ENCODE measurements at regions not wholly inside any gene's neighbourhood (a gene's known extent, or its start where the extent isn't known, plus 50 kb on each side); places are given as distances from the start of the nearest gene placed in this dataset.
A peak's percentile ranks its signal among the peaks of the same experiment; 100 is the strongest.
"Not testable (repeated sequence)": the region's sequence is repeated elsewhere in the genome, so short reads cannot be mapped to it uniquely, and the experiment has no call there.

DNA sequence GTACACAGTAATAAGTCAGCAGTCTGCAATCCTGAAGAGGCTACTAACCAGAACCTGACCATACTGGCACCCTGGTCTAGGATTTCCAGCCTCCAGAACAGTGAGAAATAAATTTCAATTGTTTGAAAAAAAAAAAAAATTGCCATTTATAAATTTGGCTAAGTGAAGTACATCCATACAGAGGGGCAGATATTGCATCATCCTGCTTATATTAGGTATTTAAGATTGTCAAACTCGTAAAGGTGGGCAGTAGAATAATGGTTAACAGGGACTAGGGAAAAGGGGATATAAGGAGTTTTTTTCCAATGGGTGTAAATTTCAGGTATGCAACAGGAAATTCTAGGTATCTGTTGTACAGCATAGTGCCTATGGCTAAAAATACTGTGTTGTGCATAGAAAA lies 1250.9 kb downstream of the BRINP3 start:
- H3K27ac ChIP-seq, result no peak overlapping the region
- no peaks in the 10 kb centered on the region for H3K36me3 ChIP-seq (ENCODE audit: insufficient read depth, low read length)
- DNase-seq (ENCODE audit: low read depth, low spot score), result no peak
- no peak overlapping the region for H3K9ac ChIP-seq (ENCODE audit: insufficient read length)
- H3K4me3 ChIP-seq, result no peak overlapping the region
- no peaks in the 10 kb centered on the region for H3K9me3 ChIP-seq (ENCODE audit: low read depth, low read length)
- TF ChIP-seq EZH2 (IDR thresholded peaks at IDR 0.05), result no peak
- TF ChIP-seq POLR2AphosphoS5 (IDR thresholded peaks at IDR 0.05; ENCODE audit: borderline replicate concordance, low read depth, low read length), result no peak
- TF ChIP-seq FOXP2 (optimal IDR thresholded peaks at IDR 0.05; ENCODE audit: control extremely low read depth, extremely low read length, insufficient read depth), result no peak

DNA sequence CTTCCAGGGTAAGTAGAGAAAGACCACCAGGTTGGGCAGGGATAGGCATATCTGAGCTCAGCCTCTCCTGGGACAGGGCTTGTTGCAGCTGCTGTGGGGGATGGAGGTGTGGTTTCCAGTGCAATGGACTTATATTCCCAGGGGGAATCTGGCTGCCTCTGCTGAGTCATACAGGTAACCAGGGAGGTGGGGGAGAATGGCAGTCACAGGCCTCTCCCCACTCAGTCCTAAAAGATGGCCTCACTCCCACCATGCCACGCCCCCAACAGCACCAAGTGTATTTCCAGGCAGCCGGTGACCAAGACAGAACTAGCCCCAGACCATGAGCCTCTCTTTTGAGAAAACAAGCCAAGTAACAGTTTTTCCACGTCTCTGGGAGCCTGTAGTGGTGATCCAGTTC lies 1240.7 kb downstream of the BRINP3 start:
- no peak for DNase-seq (ENCODE audit: low read depth, low spot score)
- TF ChIP-seq FOXP2 (optimal IDR thresholded peaks at IDR 0.05; ENCODE audit: control extremely low read depth, extremely low read length, insufficient read depth), result no peak
- no peak for TF ChIP-seq EZH2 (IDR thresholded peaks at IDR 0.05)
- TF ChIP-seq POLR2AphosphoS5 (IDR thresholded peaks at IDR 0.05; ENCODE audit: borderline replicate concordance, low read depth, low read length), result no peak
- no peaks in the 10 kb centered on the region for H3K9me3 ChIP-seq (ENCODE audit: low read depth, low read length)
- no peak overlapping the region for H3K27ac ChIP-seq
- no peak overlapping the region for H3K4me3 ChIP-seq
- H3K36me3 ChIP-seq (ENCODE audit: insufficient read depth, low read length), result no peaks in the 10 kb centered on the region
- H3K9ac ChIP-seq (ENCODE audit: insufficient read length), result no peak overlapping the region

DNA sequence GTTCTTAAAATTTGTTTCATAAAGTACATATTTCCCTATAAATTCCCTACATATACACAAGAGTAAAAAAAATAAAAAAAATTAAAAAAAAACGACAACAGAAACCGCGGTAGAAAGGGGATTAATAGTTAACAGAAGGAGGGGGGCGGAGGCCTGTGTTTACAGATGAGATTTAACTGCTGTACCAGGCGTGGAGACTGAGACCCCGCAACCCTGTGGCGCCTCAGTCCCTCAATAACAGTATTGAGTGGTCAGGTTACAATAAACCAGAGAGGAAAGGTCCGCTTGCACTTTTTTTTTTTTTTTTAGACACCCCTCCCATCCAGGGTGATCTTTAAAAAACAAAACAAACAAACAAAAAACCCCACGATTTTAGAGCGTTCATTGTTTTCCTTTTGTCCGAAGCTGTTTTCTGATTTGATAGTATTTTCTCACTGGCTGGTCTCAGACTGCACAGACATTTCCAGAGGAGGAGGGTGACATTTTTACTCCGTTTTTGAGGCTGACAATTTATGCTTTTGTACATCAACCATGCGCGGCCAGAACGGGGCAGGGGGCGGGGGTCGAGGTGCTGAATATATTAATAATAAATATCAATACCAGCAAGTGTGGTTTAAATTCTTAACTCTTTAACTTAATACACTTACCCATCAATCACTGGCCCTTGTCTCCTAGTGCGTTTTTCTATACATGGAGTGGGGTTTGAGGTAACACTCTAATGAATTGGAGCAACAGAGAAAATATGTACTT lies 1223.9 kb downstream of the BRINP3 start:
- Histone ChIP-seq H3K36me3 (ENCODE audit: insufficient read depth, low read length) (no peaks in the 10 kb centered on the region), H3K9ac (ENCODE audit: insufficient read length) (no peak overlapping the region), H3K27ac (no peak overlapping the region), H3K9me3 (ENCODE audit: low read depth, low read length) (no peaks in the 10 kb centered on the region), H3K4me3 (no peak overlapping the region)
- no peak for DNase-seq (ENCODE audit: low read depth, low spot score)
- no peak for TF ChIP-seq EZH2 (IDR thresholded peaks at IDR 0.05)
- no peak for TF ChIP-seq FOXP2 (optimal IDR thresholded peaks at IDR 0.05; ENCODE audit: control extremely low read depth, extremely low read length, insufficient read depth)
- no peak for TF ChIP-seq POLR2AphosphoS5 (IDR thresholded peaks at IDR 0.05; ENCODE audit: borderline replicate concordance, low read depth, low read length)

DNA sequence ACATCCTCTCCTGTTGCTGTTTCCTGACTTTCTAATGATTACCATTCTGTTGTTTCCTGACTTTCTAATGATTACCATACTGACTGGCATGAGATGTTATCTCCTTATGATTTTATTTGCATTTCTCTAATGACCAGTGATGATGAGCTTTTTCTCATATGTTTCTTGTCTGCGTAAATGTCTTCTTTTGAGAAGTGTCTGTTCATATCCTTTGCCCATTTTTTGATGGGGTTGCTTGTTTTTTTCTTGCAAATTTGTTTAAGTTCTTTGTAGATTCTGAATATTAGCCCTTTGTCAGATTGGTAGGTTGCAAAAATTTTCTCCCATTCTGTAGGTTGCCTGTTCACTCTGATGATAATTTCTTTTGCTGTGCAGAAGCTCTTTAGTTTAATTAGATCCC lies 1216.5 kb downstream of the BRINP3 start:
- not testable (repeated sequence) for H3K27ac ChIP-seq; DNase-seq (ENCODE audit: low read depth, low spot score); H3K4me3 ChIP-seq; H3K36me3 ChIP-seq (ENCODE audit: insufficient read depth, low read length); H3K9me3 ChIP-seq (ENCODE audit: low read depth, low read length); H3K9ac ChIP-seq (ENCODE audit: insufficient read length)

DNA sequence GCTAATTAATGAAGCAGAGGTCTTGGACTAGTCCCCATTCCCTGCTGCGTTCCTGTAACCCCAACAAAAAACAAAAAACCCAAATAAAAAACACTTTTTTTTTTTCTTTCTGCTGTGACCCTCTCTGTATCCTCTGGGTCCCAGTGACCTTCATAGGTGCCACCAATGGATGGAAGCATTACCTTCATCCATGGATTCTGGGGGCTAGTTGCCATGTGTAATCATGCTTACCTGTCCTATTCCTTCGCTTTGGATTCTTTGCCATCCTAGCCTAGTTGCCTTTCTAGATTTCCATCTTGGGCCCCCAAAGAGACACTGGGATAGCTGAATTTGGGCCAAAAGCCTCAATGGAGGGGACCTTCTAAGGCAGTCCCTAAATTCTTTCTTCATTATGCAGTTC lies 1208.7 kb downstream of the BRINP3 start:
- Histone ChIP-seq H3K27ac (no peak overlapping the region), H3K9ac (ENCODE audit: insufficient read length) (no peak overlapping the region), H3K4me3 (no peak overlapping the region), H3K9me3 (ENCODE audit: low read depth, low read length) (0 out of 2 replicates have a peak, but pooled peaks cover 4% of the 10 kb centered on the region), H3K36me3 (ENCODE audit: insufficient read depth, low read length) (no peaks in the 10 kb centered on the region)
- peak; percentile 39 for DNase-seq (ENCODE audit: low read depth, low spot score)
- TF ChIP-seq EZH2 (IDR thresholded peaks at IDR 0.05) (no peak), FOXP2 (optimal IDR thresholded peaks at IDR 0.05; ENCODE audit: control extremely low read depth, extremely low read length, insufficient read depth) (no peak), POLR2AphosphoS5 (IDR thresholded peaks at IDR 0.05; ENCODE audit: borderline replicate concordance, low read depth, low read length) (no peak)

DNA sequence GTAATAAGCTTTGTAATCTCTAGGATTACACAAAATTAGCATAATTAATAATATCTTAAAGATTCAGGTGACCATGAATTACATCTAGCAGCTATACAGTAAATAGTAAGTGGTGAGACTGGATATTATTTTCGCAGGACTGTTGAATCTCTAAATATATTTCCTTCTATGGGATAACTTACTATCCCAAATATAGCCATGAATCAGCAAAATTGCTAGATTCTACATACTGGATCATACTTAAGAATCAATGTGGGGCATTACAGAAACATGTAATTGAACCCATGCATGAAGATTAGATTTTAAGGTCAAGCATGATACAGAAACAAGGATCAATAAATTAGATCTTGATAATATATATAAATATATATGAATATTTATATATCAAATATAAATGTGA lies 1203.4 kb downstream of the BRINP3 start:
- no peak for DNase-seq (ENCODE audit: low read depth, low spot score)
- H3K9ac ChIP-seq (ENCODE audit: insufficient read length), result no peak overlapping the region
- no peak overlapping the region for H3K4me3 ChIP-seq
- TF ChIP-seq FOXP2 (optimal IDR thresholded peaks at IDR 0.05; ENCODE audit: control extremely low read depth, extremely low read length, insufficient read depth) (no peak), POLR2AphosphoS5 (IDR thresholded peaks at IDR 0.05; ENCODE audit: borderline replicate concordance, low read depth, low read length) (no peak), EZH2 (IDR thresholded peaks at IDR 0.05) (no peak)
- no peak overlapping the region for H3K27ac ChIP-seq
- 0 out of 2 replicates have a peak, but pooled peaks cover 2% of the 10 kb centered on the region for H3K9me3 ChIP-seq (ENCODE audit: low read depth, low read length)
- no peaks in the 10 kb centered on the region for H3K36me3 ChIP-seq (ENCODE audit: insufficient read depth, low read length)

DNA sequence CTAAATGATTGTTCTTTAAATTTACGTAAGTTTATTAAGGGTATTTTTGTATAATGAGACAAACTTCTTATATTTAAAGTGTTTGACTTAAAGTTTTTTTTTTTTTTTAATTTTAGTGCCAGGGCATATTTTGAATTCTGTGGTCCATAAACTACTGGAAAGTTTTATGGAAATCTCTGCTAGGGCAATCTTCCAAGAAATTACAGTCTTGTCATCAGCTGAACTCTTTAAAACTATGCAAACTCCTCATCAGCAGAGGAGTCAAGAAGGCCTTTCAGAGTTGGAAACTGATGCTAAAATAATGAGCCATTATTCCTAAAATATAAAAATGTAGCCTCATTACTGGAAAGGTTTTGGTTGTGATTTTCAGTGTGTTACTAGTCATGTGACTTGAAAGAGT lies 1201.9 kb downstream of the BRINP3 start:
- H3K27ac ChIP-seq, result no peak overlapping the region

DNA sequence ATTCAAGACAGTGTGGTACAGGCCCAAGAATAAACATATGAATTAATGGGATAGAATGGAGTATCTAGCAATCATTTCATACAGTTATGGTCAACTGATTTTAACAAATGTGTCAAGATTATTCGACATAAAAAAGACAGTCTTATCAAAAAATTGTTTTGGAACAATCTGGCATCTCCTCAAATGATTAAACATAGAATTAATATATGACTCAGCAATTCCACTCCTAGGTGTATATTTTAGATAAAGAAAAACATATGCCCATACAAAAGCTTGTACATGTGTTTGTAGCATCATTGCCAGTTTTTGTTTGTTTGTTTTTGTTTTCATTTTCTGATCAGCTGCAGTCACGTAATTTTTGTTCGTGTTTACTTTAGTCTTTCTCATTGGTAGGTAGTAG lies 1188.3 kb downstream of the BRINP3 start:
- H3K9ac ChIP-seq (ENCODE audit: insufficient read length), result no peak overlapping the region
- H3K36me3 ChIP-seq (ENCODE audit: insufficient read depth, low read length), result no peaks in the 10 kb centered on the region

More for the DNA sequence above, 1201.9 kb downstream of the BRINP3 start:
- Histone ChIP-seq H3K9me3 (ENCODE audit: low read depth, low read length) (0 out of 2 replicates have a peak, but pooled peaks cover 3% of the 10 kb centered on the region), H3K9ac (ENCODE audit: insufficient read length) (no peak overlapping the region), H3K4me3 (no peak overlapping the region), H3K36me3 (ENCODE audit: insufficient read depth, low read length) (no peaks in the 10 kb centered on the region)
- DNase-seq (ENCODE audit: low read depth, low spot score), result peak; percentile 10
- TF ChIP-seq POLR2AphosphoS5 (IDR thresholded peaks at IDR 0.05; ENCODE audit: borderline replicate concordance, low read depth, low read length), result no peak
- TF ChIP-seq EZH2 (IDR thresholded peaks at IDR 0.05), result no peak
- TF ChIP-seq FOXP2 (optimal IDR thresholded peaks at IDR 0.05; ENCODE audit: control extremely low read depth, extremely low read length, insufficient read depth), result no peak

DNA sequence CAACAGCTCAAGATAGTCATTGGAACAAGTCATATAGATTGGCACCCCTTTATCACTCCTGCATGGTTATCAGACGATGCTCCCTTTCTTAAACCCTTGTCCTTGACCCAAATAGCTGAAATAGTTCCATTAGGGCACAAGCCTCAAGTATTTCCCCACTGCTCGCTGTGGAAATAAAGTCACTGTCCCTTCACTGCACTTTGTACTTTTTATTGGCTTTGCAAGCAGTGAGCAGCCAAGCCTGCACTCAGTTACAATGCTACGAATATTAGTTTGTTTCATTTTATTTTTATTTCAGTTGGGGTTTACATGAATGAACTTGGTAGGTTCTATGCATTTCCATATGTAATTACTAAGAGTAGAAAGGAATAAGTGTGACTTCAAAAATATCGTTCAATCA lies 1176.4 kb downstream of the BRINP3 start:
- TF ChIP-seq FOXP2 (optimal IDR thresholded peaks at IDR 0.05; ENCODE audit: control extremely low read depth, extremely low read length, insufficient read depth) (no peak), POLR2AphosphoS5 (IDR thresholded peaks at IDR 0.05; ENCODE audit: borderline replicate concordance, low read depth, low read length) (no peak), EZH2 (IDR thresholded peaks at IDR 0.05) (no peak)
- H3K9me3 ChIP-seq (ENCODE audit: low read depth, low read length), result no peaks in the 10 kb centered on the region
- no peak overlapping the region for H3K27ac ChIP-seq
- no peak overlapping the region for H3K9ac ChIP-seq (ENCODE audit: insufficient read length)
- DNase-seq (ENCODE audit: low read depth, low spot score), result no peak
- H3K36me3 ChIP-seq (ENCODE audit: insufficient read depth, low read length), result no peaks in the 10 kb centered on the region
- no peak overlapping the region for H3K4me3 ChIP-seq

More for the DNA sequence above, 1188.3 kb downstream of the BRINP3 start:
- Histone ChIP-seq H3K4me3 (no peak overlapping the region), H3K9me3 (ENCODE audit: low read depth, low read length) (no peaks in the 10 kb centered on the region), H3K27ac (no peak overlapping the region)
- TF ChIP-seq EZH2 (IDR thresholded peaks at IDR 0.05) (no peak), FOXP2 (optimal IDR thresholded peaks at IDR 0.05; ENCODE audit: control extremely low read depth, extremely low read length, insufficient read depth) (no peak), POLR2AphosphoS5 (IDR thresholded peaks at IDR 0.05; ENCODE audit: borderline replicate concordance, low read depth, low read length) (no peak)
- no peak for DNase-seq (ENCODE audit: low read depth, low spot score)

Measured in SK-N-MC (cell line).